ENCODE measurements at regions not wholly inside any gene's neighbourhood (a gene's known extent, or its start where the extent isn't known, plus 50 kb on each side); places are given as distances from the start of the nearest gene placed in this dataset.
"Not testable (repeated sequence)": the region's sequence is repeated elsewhere in the genome, so short reads cannot be mapped to it uniquely, and the experiment has no call there.

DNA sequence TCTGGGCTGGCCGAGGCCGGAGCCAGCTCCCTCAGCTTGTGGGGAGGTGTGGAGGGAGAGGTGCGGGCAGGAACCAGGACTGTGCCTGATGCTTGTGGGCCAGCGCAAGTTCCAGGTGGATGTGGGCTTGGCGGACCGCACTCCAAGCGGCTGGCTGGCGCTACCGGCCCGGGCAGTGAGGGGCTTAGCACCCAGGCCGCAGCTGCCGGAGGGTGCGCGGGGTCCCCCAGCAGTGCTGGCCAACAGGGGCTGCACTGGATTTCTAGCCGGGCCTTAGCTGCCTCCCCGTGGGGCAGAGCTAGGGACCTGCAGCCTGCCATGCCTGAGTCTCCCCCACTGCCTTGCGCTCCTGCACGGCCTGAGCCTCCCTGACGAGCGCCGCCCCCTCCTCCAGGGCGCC is 242.8 kb downstream of the CCSER2 start:
- no peak for DNase-seq

GRCh38 chr10:84574102-84574501 is 245.7 kb downstream of the CCSER2 start:
- no peak for DNase-seq

- DNase-seq, result no peak
Observed at GRCh38 chr10:84581976-84582375, 253.6 kb downstream of the CCSER2 start.

DNA sequence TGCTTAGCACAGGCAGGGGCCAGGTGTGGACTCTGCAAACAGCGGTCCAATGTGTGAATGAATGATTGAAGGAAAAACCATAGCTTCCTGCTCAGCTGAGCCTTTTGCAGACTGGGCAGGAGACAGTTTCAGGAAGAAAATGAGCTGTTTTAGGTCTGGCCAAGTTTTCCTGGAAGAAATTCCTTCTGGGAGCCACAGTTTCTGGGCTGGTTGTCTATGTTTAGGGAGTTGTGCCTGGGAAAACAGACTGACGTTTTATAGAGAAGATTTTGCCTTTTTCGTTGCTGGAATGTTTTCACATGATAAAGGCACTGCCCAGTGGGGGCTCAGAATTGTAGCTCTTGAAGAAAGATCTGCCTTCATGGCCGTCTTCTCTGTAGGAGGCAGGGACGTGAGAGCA is 255.1 kb downstream of the CCSER2 start:
- DNase-seq, result no peak

- DNase-seq, result no peak
Observed at GRCh38 chr10:84587789-84588188, 259.4 kb downstream of the CCSER2 start.

DNA sequence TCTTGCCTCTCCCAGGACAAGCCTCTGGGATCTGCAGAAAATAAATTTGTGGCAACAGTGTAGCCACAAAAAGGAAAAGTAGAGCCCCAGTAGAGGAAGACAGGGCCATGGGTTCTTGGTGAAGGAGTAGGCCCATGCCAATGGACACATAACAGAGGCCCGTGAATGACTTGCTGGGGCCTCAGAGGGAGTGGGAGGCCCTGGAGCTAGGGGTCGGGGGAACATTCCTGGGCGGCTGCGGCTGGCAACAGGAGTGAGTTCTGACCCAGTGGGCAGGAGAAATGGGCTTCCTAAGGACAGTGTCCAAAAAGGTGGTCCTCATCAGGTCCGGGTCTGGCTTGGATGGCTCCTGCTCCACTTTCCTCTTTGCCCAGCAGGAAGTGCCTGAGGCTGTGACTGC is 260.0 kb downstream of the CCSER2 start:
- DNase-seq, result no peak

GRCh38 chr10:84588971-84589370 is 260.6 kb downstream of the CCSER2 start:
- DNase-seq, result no peak

DNA sequence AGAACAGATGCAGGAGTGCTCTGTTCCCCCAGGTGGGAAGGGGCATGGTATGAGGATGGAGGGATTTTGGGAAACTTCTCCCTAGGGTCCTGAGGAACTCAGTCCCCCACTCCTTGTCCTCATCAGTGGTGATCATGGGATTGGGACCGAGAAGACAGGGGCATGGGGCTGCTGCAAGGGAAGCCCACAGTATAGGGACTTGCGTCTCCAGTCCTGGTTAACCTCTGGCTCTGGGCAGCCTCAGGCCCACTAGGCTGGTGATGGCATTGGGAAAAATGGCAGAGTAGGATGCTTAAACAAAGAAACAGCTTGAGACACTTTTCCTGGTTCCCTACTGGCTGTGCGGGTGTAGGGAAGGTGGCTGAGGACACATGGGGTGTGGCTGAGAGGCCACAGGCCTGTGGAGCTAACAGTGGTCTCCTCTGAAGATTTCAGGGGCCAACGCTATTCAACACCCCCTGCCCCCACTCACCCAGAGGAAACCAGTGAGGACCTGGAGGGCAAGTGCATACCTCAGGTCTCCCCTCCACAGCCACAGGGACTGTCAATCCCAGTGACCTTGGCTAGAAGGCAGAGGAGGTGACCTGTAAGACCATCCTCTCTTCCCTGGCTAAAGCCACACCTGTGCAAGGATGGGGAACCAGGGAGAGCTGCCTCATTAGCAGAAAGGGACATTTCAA is 261.3 kb downstream of the CCSER2 start:
- DNase-seq, result no peak

- no peak for DNase-seq
Observed at GRCh38 chr10:84590327-84591193, 262.2 kb downstream of the CCSER2 start.

DNA sequence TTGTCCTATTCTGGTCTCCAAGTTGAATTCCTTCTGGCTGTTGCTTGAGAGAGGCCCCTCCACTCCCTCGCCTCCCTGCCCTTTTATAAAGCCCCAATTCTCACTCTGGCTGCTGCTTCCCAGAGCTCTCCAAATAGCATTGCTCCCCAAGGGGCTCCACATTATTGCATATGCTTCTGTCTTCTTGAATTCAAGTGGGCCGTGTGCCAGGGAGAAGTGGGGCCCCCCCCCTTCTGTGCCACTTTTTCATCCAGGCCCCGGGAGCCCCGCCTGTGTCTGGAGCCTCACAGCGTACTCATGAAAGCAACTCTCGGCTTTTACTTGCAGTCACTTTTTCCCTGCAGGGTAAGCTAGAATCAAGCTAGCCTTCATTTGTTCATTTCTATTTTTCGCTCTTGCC is 265.1 kb downstream of the CCSER2 start:
- DNase-seq, result peak; percentile 44

DNA sequence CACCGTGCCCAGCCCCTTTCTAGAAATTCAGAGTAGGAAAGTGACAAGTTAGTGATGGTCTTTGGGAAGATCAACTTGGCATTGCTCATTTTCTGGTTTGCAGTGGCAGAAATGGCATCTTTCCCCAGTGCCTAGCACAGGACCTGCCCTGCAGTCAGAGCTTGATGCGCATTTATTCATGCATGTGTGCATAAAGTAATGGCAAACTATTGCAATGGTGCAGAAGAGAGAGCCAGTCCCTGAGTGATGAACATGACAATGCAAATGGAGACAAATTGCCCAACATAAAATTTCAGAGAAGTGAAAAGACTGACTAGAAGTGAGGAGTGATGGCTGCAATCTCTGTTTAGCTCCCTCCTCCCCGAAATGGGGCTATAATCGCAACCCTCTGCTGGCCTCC is 268.2 kb downstream of the CCSER2 start:
- DNase-seq, result no peak

- DNase-seq, result no peak
Observed at GRCh38 chr10:84599254-84599653, 270.9 kb downstream of the CCSER2 start.

GRCh38 chr10:84600947-84601346 is 272.6 kb downstream of the CCSER2 start:
- no peak for DNase-seq

GRCh38 chr10:84602543-84602942 is 274.2 kb downstream of the CCSER2 start:
- not testable (repeated sequence) for DNase-seq

GRCh38 chr10:84603971-84604370 is 275.6 kb downstream of the CCSER2 start:
- no peak for DNase-seq

- no peak for DNase-seq
Observed at GRCh38 chr10:84605802-84606201, 277.4 kb downstream of the CCSER2 start.

DNA sequence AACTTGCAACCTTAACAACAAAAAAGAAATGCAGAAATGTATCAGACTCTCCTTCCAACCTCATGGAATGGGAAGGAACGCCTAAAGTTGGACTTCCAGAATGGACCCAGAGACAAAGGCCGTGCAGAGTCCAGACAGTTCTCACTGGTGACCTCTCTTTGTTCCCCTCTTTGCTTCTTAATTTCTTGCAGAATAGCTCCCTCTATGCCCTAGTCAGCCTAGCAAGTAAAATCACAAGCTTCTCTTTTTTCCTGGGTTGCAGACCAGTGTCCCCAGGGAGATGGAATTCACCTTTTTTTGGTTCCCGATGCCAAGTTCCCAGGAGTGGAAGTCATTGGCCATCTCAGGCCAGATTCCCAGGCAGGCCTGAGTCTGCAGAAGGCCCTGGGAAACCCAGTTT is 278.0 kb downstream of the CCSER2 start:
- DNase-seq, result no peak

- DNase-seq, result no peak
Observed at GRCh38 chr10:84607044-84607443, 278.7 kb downstream of the CCSER2 start.

DNA sequence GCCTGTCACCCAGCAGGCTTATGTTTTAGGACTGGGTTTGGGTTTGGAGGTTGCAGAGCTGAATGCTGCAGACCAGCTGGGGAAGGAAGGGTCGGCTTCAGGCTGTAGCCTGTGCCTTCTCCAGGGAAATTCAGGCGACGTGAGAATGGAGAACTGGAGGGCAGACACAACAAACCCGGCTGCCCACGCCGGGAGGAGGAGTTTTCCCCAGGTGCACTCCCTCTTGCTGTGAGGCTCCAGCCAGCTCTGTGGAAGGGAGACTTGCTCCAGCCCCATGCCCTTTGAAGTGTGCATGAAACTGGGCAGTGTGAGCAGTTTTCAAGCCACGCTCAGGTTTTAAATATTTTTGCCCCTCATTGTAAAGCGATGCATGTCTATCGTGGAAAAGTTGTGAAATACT is 279.1 kb downstream of the CCSER2 start:
- DNase-seq, result no peak

- DNase-seq, result no peak
Observed at GRCh38 chr10:84608126-84608525, 279.7 kb downstream of the CCSER2 start.

GRCh38 chr10:84613336-84614021 is 285.1 kb downstream of the CCSER2 start:
- DNase-seq, result peak; percentile 52

- DNase-seq, result no peak
Observed at GRCh38 chr10:84626397-84627087, 298.2 kb downstream of the CCSER2 start.

DNA sequence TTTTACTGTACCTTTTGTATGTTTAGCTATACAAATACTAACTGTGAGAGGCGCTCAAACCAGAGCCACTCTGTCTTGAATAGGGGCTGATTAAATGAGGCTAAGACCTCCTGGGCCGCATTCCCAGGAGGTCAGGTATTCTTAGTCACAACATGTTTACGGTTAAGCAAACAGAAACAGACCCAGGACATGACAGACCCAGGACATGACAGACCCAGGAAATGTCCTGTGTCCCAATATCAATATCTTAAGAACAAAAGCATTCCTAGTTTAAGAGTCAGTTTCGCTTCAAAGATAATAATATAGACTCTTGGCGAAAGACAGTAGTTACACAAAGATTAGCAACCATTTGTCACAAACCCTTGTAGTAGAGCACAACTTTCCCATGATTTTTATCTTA is 304.5 kb downstream of the CCSER2 start:
- DNase-seq, result no peak
